ENCODE measurements at regions not wholly inside any gene's neighbourhood (a gene's known extent, or its start where the extent isn't known, plus 50 kb on each side); places are given as distances from the start of the nearest gene placed in this dataset.

- DNase-seq (ENCODE audit: low spot score in 2 of 2), result no peak
- Mint-ChIP-seq H3K4me1 (no peaks in the 10 kb centered on the region), H3K36me3 (no peaks in the 10 kb centered on the region), H3K4me3 (no peak overlapping the region), H3K27ac (no peak overlapping the region), H3K9me3 (no peaks in the 10 kb centered on the region)
- ATAC-seq, result no peak
Measured at GRCh38 chr15:85974742-85975141, 104.9 kb upstream of the AGBL1 start.

- no peaks in the 10 kb centered on the region for H3K4me1 Mint-ChIP-seq
- H3K4me3 Mint-ChIP-seq, result no peak overlapping the region
- H3K36me3 Mint-ChIP-seq, result no peaks in the 10 kb centered on the region
- no peak for DNase-seq (ENCODE audit: low spot score in 2 of 2)
- no peak for ATAC-seq
- no peaks in the 10 kb centered on the region for H3K9me3 Mint-ChIP-seq
- no peak overlapping the region for H3K27ac Mint-ChIP-seq
Measured at GRCh38 chr15:85976102-85976501, 103.6 kb upstream of the AGBL1 start.

- Mint-ChIP-seq H3K27ac (no peak overlapping the region), H3K4me1 (no peaks in the 10 kb centered on the region), H3K36me3 (no peaks in the 10 kb centered on the region), H3K9me3 (no peaks in the 10 kb centered on the region), H3K4me3 (no peak overlapping the region)
- DNase-seq (ENCODE audit: low spot score in 2 of 2) (no peak), ATAC-seq (no peak)
Measured at GRCh38 chr15:85976986-85977385, 102.7 kb upstream of the AGBL1 start.

- Mint-ChIP-seq H3K9me3 (no peaks in the 10 kb centered on the region), H3K4me3 (no peak overlapping the region), H3K27ac (no peak overlapping the region), H3K4me1 (no peaks in the 10 kb centered on the region), H3K36me3 (no peaks in the 10 kb centered on the region)
- no peak for DNase-seq (ENCODE audit: low spot score in 2 of 2)
- ATAC-seq, result no peak
Measured at GRCh38 chr15:85977586-85977985, 102.1 kb upstream of the AGBL1 start.

- Mint-ChIP-seq H3K36me3 (no peaks in the 10 kb centered on the region), H3K27ac (no peak overlapping the region), H3K9me3 (no peaks in the 10 kb centered on the region), H3K4me1 (no peaks in the 10 kb centered on the region), H3K4me3 (no peak overlapping the region)
- DNase-seq (ENCODE audit: low spot score in 2 of 2) (no peak), ATAC-seq (no peak)
Measured at GRCh38 chr15:85979929-85980328, 99.7 kb upstream of the AGBL1 start.

GRCh38 chr15:85980946-85981345 is 98.7 kb upstream of the AGBL1 start:
- DNase-seq (ENCODE audit: low spot score in 2 of 2) (no peak), ATAC-seq (no peak)
- no peak overlapping the region for H3K4me3 Mint-ChIP-seq
- no peaks in the 10 kb centered on the region for H3K36me3 Mint-ChIP-seq
- H3K9me3 Mint-ChIP-seq, result no peaks in the 10 kb centered on the region
- H3K27ac Mint-ChIP-seq, result no peak overlapping the region
- no peaks in the 10 kb centered on the region for H3K4me1 Mint-ChIP-seq

GRCh38 chr15:85984241-85984640 is 95.4 kb upstream of the AGBL1 start:
- Mint-ChIP-seq H3K4me1 (peaks cover 11% of the 10 kb centered on the region), H3K36me3 (no peaks in the 10 kb centered on the region), H3K9me3 (no peaks in the 10 kb centered on the region), H3K27ac (no peak overlapping the region), H3K4me3 (no peak overlapping the region)
- ATAC-seq (no peak), DNase-seq (ENCODE audit: low spot score in 2 of 2) (no peak)

- H3K9me3 Mint-ChIP-seq, result no peaks in the 10 kb centered on the region
- no peaks in the 10 kb centered on the region for H3K36me3 Mint-ChIP-seq
- DNase-seq (ENCODE audit: low spot score in 2 of 2), result no peak
- ATAC-seq, result no peak
- no peak overlapping the region for H3K4me3 Mint-ChIP-seq
- no peak overlapping the region for H3K27ac Mint-ChIP-seq
- peaks cover 11% of the 10 kb centered on the region for H3K4me1 Mint-ChIP-seq
Measured at GRCh38 chr15:85986116-85986515, 93.6 kb upstream of the AGBL1 start.

GRCh38 chr15:85986741-85987140 is 92.9 kb upstream of the AGBL1 start:
- H3K9me3 Mint-ChIP-seq, result no peaks in the 10 kb centered on the region

GRCh38 chr15:85988741-85989140 is 90.9 kb upstream of the AGBL1 start:
- ATAC-seq (no peak), DNase-seq (ENCODE audit: low spot score in 2 of 2) (no peak)
- no peak overlapping the region for H3K4me3 Mint-ChIP-seq
- H3K9me3 Mint-ChIP-seq, result no peaks in the 10 kb centered on the region
- no peaks in the 10 kb centered on the region for H3K36me3 Mint-ChIP-seq
- peaks cover 11% of the 10 kb centered on the region for H3K4me1 Mint-ChIP-seq
- H3K27ac Mint-ChIP-seq, result no peak overlapping the region

More at GRCh38 chr15:85986741-85987140, 92.9 kb upstream of the AGBL1 start:
- Mint-ChIP-seq H3K4me3 (no peak overlapping the region), H3K4me1 (peaks cover 11% of the 10 kb centered on the region), H3K36me3 (no peaks in the 10 kb centered on the region), H3K27ac (no peak overlapping the region)
- ATAC-seq, result no peak
- DNase-seq (ENCODE audit: low spot score in 2 of 2), result no peak

- DNase-seq (ENCODE audit: low spot score in 2 of 2), result no peak
- no peak for ATAC-seq
- H3K4me1 Mint-ChIP-seq, result peaks cover 11% of the 10 kb centered on the region
- H3K4me3 Mint-ChIP-seq, result no peak overlapping the region
- H3K9me3 Mint-ChIP-seq, result no peaks in the 10 kb centered on the region
- H3K36me3 Mint-ChIP-seq, result no peaks in the 10 kb centered on the region
- no peak overlapping the region for H3K27ac Mint-ChIP-seq
Measured at GRCh38 chr15:85992224-85992623, 87.4 kb upstream of the AGBL1 start.

GRCh38 chr15:85993116-85993515 is 86.6 kb upstream of the AGBL1 start:
- H3K36me3 Mint-ChIP-seq, result no peaks in the 10 kb centered on the region
- H3K9me3 Mint-ChIP-seq, result no peaks in the 10 kb centered on the region

GRCh38 chr15:85997618-85998017 is 82.1 kb upstream of the AGBL1 start:
- Mint-ChIP-seq H3K4me3 (no peak overlapping the region), H3K4me1 (no peaks in the 10 kb centered on the region), H3K27ac (no peak overlapping the region), H3K9me3 (no peaks in the 10 kb centered on the region), H3K36me3 (no peaks in the 10 kb centered on the region)
- DNase-seq (ENCODE audit: low spot score in 2 of 2) (no peak), ATAC-seq (no peak)

More at GRCh38 chr15:85993116-85993515, 86.6 kb upstream of the AGBL1 start:
- no peak for DNase-seq (ENCODE audit: low spot score in 2 of 2)
- H3K4me1 Mint-ChIP-seq, result peaks cover 7% of the 10 kb centered on the region
- no peak overlapping the region for H3K27ac Mint-ChIP-seq
- H3K4me3 Mint-ChIP-seq, result no peak overlapping the region
- no peak for ATAC-seq

GRCh38 chr15:85999658-86000057 is 80.0 kb upstream of the AGBL1 start:
- no peaks in the 10 kb centered on the region for H3K9me3 Mint-ChIP-seq
- no peak overlapping the region for H3K27ac Mint-ChIP-seq
- ATAC-seq (no peak), DNase-seq (ENCODE audit: low spot score in 2 of 2) (no peak)
- H3K36me3 Mint-ChIP-seq, result no peaks in the 10 kb centered on the region
- H3K4me1 Mint-ChIP-seq, result no peaks in the 10 kb centered on the region
- H3K4me3 Mint-ChIP-seq, result no peak overlapping the region

GRCh38 chr15:86001200-86001599 is 78.5 kb upstream of the AGBL1 start:
- Mint-ChIP-seq H3K9me3 (no peaks in the 10 kb centered on the region), H3K4me1 (no peaks in the 10 kb centered on the region), H3K36me3 (no peaks in the 10 kb centered on the region), H3K4me3 (no peak overlapping the region), H3K27ac (no peak overlapping the region)
- DNase-seq (ENCODE audit: low spot score in 2 of 2) (no peak), ATAC-seq (no peak)

- H3K27ac Mint-ChIP-seq, result no peak overlapping the region
- no peaks in the 10 kb centered on the region for H3K9me3 Mint-ChIP-seq
- DNase-seq (ENCODE audit: low spot score in 2 of 2) (no peak), ATAC-seq (no peak)
- H3K4me3 Mint-ChIP-seq, result no peak overlapping the region
- no peaks in the 10 kb centered on the region for H3K4me1 Mint-ChIP-seq
- H3K36me3 Mint-ChIP-seq, result no peaks in the 10 kb centered on the region
Measured at GRCh38 chr15:86002444-86002843, 77.2 kb upstream of the AGBL1 start.

- Mint-ChIP-seq H3K4me1 (no peaks in the 10 kb centered on the region), H3K9me3 (peaks cover 2% of the 10 kb centered on the region), H3K4me3 (no peak overlapping the region), H3K36me3 (no peaks in the 10 kb centered on the region), H3K27ac (no peak overlapping the region)
- DNase-seq (ENCODE audit: low spot score in 2 of 2) (no peak), ATAC-seq (no peak)
Measured at GRCh38 chr15:86004061-86004460, 75.6 kb upstream of the AGBL1 start.
